HG03060 (cell line): ENCODE measurements at regions not wholly inside any gene's neighbourhood (a gene's known extent, or its start where the extent isn't known, plus 50 kb on each side); places are given as distances from the start of the nearest gene placed in this dataset.
"Not testable (repeated sequence)": the region's sequence is repeated elsewhere in the genome, so short reads cannot be mapped to it uniquely, and the experiment has no call there.

Experiments used
- ATAC-seq: cut with Tn5 transposase; IDR thresholded peaks from one replicate; pipeline ENCODE4 v1.9.1; 2021; ENCODE audit warnings: low read depth, moderate number of reproducible peaks; ENCODE audit not compliant: unreplicated experiment

GRCh38 chr5:120293796-120294195 lies 170.3 kb upstream of the PRR16 start:
- no peak for ATAC-seq

- no peak for ATAC-seq
Observed at GRCh38 chr5:120297616-120298015, 166.5 kb upstream of the PRR16 start.

- ATAC-seq, result no peak
Observed at GRCh38 chr5:120298981-120299380, 165.1 kb upstream of the PRR16 start.

- ATAC-seq, result no peak
Observed at GRCh38 chr5:120304663-120305062, 159.4 kb upstream of the PRR16 start.

- no peak for ATAC-seq
Observed at GRCh38 chr5:120306303-120306702, 157.8 kb upstream of the PRR16 start.

- ATAC-seq, result no peak
Observed at GRCh38 chr5:120314191-120314590, 149.9 kb upstream of the PRR16 start.

GRCh38 chr5:120320626-120321025 lies 143.5 kb upstream of the PRR16 start:
- no peak for ATAC-seq

GRCh38 chr5:120326651-120327050 lies 137.4 kb upstream of the PRR16 start:
- no peak for ATAC-seq

- ATAC-seq, result no peak
Observed at GRCh38 chr5:120327180-120327579, 136.9 kb upstream of the PRR16 start.

- ATAC-seq, result no peak
Observed at GRCh38 chr5:120329095-120329494, 135.0 kb upstream of the PRR16 start.

GRCh38 chr5:120330558-120330957 lies 133.5 kb upstream of the PRR16 start:
- ATAC-seq, result no peak

GRCh38 chr5:120344181-120344580 lies 119.9 kb upstream of the PRR16 start:
- ATAC-seq, result no peak

GRCh38 chr5:120345947-120346346 lies 118.2 kb upstream of the PRR16 start:
- ATAC-seq, result no peak

GRCh38 chr5:120351071-120351470 lies 113.0 kb upstream of the PRR16 start:
- not testable (repeated sequence) for ATAC-seq

- no peak for ATAC-seq
Observed at GRCh38 chr5:120354126-120354525, 110.0 kb upstream of the PRR16 start.

GRCh38 chr5:120358949-120359348 lies 105.2 kb upstream of the PRR16 start:
- no peak for ATAC-seq

- no peak for ATAC-seq
Observed at GRCh38 chr5:120361941-120362340, 102.2 kb upstream of the PRR16 start.

GRCh38 chr5:120362426-120362825 lies 101.7 kb upstream of the PRR16 start:
- no peak for ATAC-seq

- ATAC-seq, result no peak
Observed at GRCh38 chr5:120365656-120366446, 98.2 kb upstream of the PRR16 start.

GRCh38 chr5:120367896-120368634 lies 96.0 kb upstream of the PRR16 start:
- no peak for ATAC-seq

GRCh38 chr5:120368923-120369715 lies 95.0 kb upstream of the PRR16 start:
- ATAC-seq, result no peak
